Esophagus squamous epithelium (tissue), 5 donors: ENCODE measurements at regions not wholly inside any gene's neighbourhood (a gene's known extent, or its start where the extent isn't known, plus 50 kb on each side); places are given as distances from the start of the nearest gene placed in this dataset.

Experiments used
- DNase-seq: peaks from one replicate; lab custom pipeline; 2025; lab: John Stamatoyannopoulos, UW
- H3K27ac ChIP-seq, 4 donors: fragments of 200-600 bp; sonication (generic); one replicate each; pipeline ENCODE4 v1.5.1; 2016 to 2019; ENCODE audit warnings: mild to moderate bottlenecking in 1 of 4
- H3K27me3 ChIP-seq, 4 donors: fragments of 200-600 bp; sonication (generic); 1 replicate in 3 of 4; 2 replicates in 1 of 4; pipeline versions ENCODE4 v1.5.1 to v1.6.0; 2017 to 2021; ENCODE audit warnings: antibody characterized with exemption in 1 of 4
- H3K36me3 ChIP-seq, 3 donors: fragments of 200-600 bp; sonication (generic); one replicate each; pipeline ENCODE4 v1.5.1; 2016 to 2019
- H3K4me1 ChIP-seq, 3 donors: fragments of 200-600 bp; sonication (generic); one replicate each; pipeline ENCODE4 v1.5.1; 2017 to 2019
- H3K4me3 ChIP-seq, 4 donors: fragments of 200-600 bp; sonication (generic); 1 replicate in 3 of 4; 2 replicates in 1 of 4; pipeline ENCODE4 v1.5.1; 2016 to 2019; ENCODE audit warnings: mild to moderate bottlenecking in 2 of 4, moderate library complexity in 1 of 4
- H3K9me3 ChIP-seq, 3 donors: fragments of 200-600 bp; sonication (generic); one replicate each; pipeline ENCODE4 v1.5.1; 2016 to 2019
- POLR2A ChIP-seq, 4 donors: fragments of 450-650 bp; IDR thresholded peaks; one replicate each; pipeline ENCODE4 v1.6.1; 2017; ENCODE audit warnings: antibody characterized with exemption in 4 of 4, mild to moderate bottlenecking in 4 of 4, moderate library complexity in 3 of 4
- WGBS, 2 donors: methylation state at CpG; one replicate each; pipeline ENCODE4 v1.1.5; 2018; 5-methylcytosine and 5-hydroxymethylcytosine counted together
- intact Hi-C: fragments of 100-400 bp; cut with DNase I; formaldehyde crosslinking; loops from one replicate; pipeline ENCODE4 v1.15.0; 2022
- TF ChIP-seq, protein P1 (sequence below), 6 experiments: fragments of 450-650 bp in 4 of 6; fragments of 200-600 bp in 2 of 6; sonication (generic) in 2 of 6; IDR thresholded peaks; one replicate each; pipeline ENCODE4 v1.5.1; 2016 to 2019; ENCODE audit warnings: antibody characterized with exemption in 6 of 6, mild to moderate bottlenecking in 4 of 6, moderate library complexity in 4 of 6
- donor health status: DM: yes; HTN: yes; CAD: no.

DNA sequence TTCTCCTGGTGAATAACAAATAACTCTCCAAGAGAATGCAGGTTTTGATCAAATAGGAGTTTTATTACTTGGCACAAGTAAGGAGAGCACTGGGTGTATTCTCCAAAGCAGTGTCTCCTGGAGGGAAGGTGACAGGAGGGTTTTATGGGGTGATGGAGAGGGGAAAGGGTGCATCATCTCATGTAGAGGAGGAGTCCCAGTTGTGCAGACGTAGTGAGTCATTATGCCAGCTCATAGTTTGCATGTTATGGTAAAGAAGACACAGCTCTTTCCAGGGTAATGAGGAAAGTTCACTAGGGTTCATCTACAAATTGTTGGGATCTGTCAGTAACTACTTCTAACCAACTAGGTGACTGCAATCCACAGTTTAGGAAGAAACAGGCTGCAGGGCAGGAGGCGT lies 347.9 kb upstream of the MEOX2 start:
- no peaks in the 10 kb centered on the region for H3K9me3 ChIP-seq
- TF ChIP-seq POLR2A (IDR thresholded peaks at IDR 0.05), result no peak
- TF ChIP-seq, protein P1, sequence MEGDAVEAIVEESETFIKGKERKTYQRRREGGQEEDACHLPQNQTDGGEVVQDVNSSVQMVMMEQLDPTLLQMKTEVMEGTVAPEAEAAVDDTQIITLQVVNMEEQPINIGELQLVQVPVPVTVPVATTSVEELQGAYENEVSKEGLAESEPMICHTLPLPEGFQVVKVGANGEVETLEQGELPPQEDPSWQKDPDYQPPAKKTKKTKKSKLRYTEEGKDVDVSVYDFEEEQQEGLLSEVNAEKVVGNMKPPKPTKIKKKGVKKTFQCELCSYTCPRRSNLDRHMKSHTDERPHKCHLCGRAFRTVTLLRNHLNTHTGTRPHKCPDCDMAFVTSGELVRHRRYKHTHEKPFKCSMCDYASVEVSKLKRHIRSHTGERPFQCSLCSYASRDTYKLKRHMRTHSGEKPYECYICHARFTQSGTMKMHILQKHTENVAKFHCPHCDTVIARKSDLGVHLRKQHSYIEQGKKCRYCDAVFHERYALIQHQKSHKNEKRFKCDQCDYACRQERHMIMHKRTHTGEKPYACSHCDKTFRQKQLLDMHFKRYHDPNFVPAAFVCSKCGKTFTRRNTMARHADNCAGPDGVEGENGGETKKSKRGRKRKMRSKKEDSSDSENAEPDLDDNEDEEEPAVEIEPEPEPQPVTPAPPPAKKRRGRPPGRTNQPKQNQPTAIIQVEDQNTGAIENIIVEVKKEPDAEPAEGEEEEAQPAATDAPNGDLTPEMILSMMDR (IDR thresholded peaks at IDR 0.05), result no peak
- DNase-seq, result no peak
- intact Hi-C loops, result no loop called here
- no peaks in the 10 kb centered on the region for H3K27me3 ChIP-seq
- 74 to 95% methylated on average over 2 of the region's 2 CpGs for WGBS, 2 donors
- H3K27ac ChIP-seq, result no peak overlapping the region
- no peaks in the 10 kb centered on the region for H3K36me3 ChIP-seq
- H3K4me3 ChIP-seq, result no peak overlapping the region
- no peaks in the 10 kb centered on the region for H3K4me1 ChIP-seq

- peaks cover 0 to 2% (median 0%) of the 10 kb centered on the region in 3 donors for H3K4me1 ChIP-seq
- TF ChIP-seq, protein P1 (IDR thresholded peaks at IDR 0.05), result no peak
- TF ChIP-seq POLR2A (IDR thresholded peaks at IDR 0.05), result no peak
- H3K27ac ChIP-seq, result no peak overlapping the region
- H3K4me3 ChIP-seq, result no peak overlapping the region
- intact Hi-C loops, result no loop called here
- WGBS, 2 donors, result 42 to 49% methylated on average over 2 of the region's 2 CpGs
- H3K27me3 ChIP-seq, result no peaks in the 10 kb centered on the region
- no peaks in the 10 kb centered on the region for H3K36me3 ChIP-seq
- no peaks in the 10 kb centered on the region for H3K9me3 ChIP-seq
- no peak for DNase-seq
Measured at GRCh38 chr7:16033233-16033632, 346.8 kb upstream of the MEOX2 start.

DNA sequence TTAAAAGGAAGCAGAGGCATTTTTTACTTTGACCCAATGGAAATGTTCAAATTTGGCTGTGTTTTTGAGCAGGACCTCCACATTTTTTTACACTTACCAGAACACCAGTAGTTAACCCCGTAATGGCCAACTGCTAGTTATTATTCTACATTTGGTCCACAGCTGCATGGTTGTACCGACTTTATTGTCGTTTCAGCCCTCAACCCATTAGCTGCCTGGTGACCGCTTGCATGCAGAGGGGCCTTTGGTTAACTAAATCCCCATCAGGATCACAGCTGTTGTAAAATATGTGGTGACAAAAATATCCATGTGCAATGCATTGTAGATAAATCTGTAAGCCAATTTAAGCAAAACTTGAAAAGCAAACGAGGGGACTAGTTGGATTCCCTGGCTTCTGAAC lies 342.2 kb upstream of the MEOX2 start:
- WGBS, 2 donors, result 68 to 69% methylated on average over 5 of the region's 5 CpGs
- H3K36me3 ChIP-seq, result no peaks in the 10 kb centered on the region
- no peaks in the 10 kb centered on the region for H3K27me3 ChIP-seq
- no peak overlapping the region for H3K4me3 ChIP-seq
- no peak overlapping the region for H3K27ac ChIP-seq
- H3K4me1 ChIP-seq, result peaks cover 0 to 17% (median 0%) of the 10 kb centered on the region in 3 donors
- intact Hi-C loops, result no loop called here
- H3K9me3 ChIP-seq, result no peaks in the 10 kb centered on the region
- TF ChIP-seq, protein P1 (IDR thresholded peaks at IDR 0.05), result no peak
- TF ChIP-seq POLR2A (IDR thresholded peaks at IDR 0.05), result no peak
- no peak for DNase-seq

- no peak for DNase-seq
- intact Hi-C loops, result no loop called here
- H3K27ac ChIP-seq, result peak overlapping the region in 3 of 4 donors; percentile 11 to 37 (median 34)
Measured at GRCh38 chr7:16028103-16028502, 341.6 kb upstream of the MEOX2 start.

DNA sequence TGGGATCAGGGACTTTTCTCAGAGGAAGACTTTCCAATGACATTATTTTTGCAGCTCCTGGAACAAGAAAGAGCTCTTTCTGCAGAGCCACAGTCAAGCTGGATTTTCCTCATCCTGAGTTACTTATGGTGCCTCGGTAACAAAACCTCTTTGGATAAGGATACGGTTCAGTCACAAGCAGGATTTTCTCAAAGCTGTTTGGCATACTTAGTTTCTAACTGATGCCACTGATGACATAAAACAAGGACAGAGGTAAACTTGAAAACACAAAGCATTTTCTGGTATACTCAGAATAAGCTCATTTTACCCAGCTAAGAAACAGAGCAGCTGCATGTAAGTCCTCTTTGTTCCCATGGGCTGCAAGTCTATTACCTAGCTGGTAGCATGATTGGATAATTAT lies 340.9 kb upstream of the MEOX2 start:
- intact Hi-C loops, result no loop called here
- TF ChIP-seq, protein P1 (IDR thresholded peaks at IDR 0.05), result no peak
- no peak for TF ChIP-seq POLR2A (IDR thresholded peaks at IDR 0.05)
- Histone ChIP-seq H3K4me3 (no peak overlapping the region), H3K9me3 (no peaks in the 10 kb centered on the region), H3K27me3 (no peaks in the 10 kb centered on the region), H3K27ac (peak overlapping the region in 3 of 4 donors; percentile 11 to 37 (median 34)), H3K4me1 (peaks cover 0 to 17% (median 0%) of the 10 kb centered on the region in 3 donors), H3K36me3 (no peaks in the 10 kb centered on the region)
- DNase-seq, result no peak
- 62 to 67% methylated on average over 2 of the region's 2 CpGs for whole genome bisulfite sequencing, 2 donors

More at GRCh38 chr7:16028103-16028502, 341.6 kb upstream of the MEOX2 start:
- Histone ChIP-seq H3K4me1 (peaks cover 0 to 17% (median 0%) of the 10 kb centered on the region in 3 donors), H3K36me3 (no peaks in the 10 kb centered on the region), H3K9me3 (no peaks in the 10 kb centered on the region), H3K27me3 (no peaks in the 10 kb centered on the region), H3K4me3 (no peak overlapping the region)
- TF ChIP-seq, protein P1 (IDR thresholded peaks at IDR 0.05), result no peak
- no peak for TF ChIP-seq POLR2A (IDR thresholded peaks at IDR 0.05)
- 54 to 55% methylated on average over 2 of the region's 2 CpGs for WGBS, 2 donors
